BJ (cell line): ENCODE measurements at regions not wholly inside any gene's neighbourhood (a gene's known extent, or its start where the extent isn't known, plus 50 kb on each side); places are given as distances from the start of the nearest gene placed in this dataset.

Source experiments
- CTCF ChIA-PET: fragments of 350-600 bp; formaldehyde crosslinking; extraction: SDS; loops from one replicate; lab custom pipeline; 2021; ENCODE audit warnings: antibody characterized with exemption, inconsistent platforms; lab: Yijun Ruan, JAX
- POLR2A ChIA-PET: fragments of 300-600 bp; sonication (Branson Sonifier 250); formaldehyde crosslinking; extraction: SDS; loops from one replicate; lab custom pipeline; 2021; ENCODE audit warnings: antibody characterized with exemption; lab: Charles Lee
- DNase-seq: peaks from one replicate; pipeline ENCODE4 v3.0.0-alpha.2; 2011; ENCODE audit warnings: low read depth
- H3K27me3 ChIP-seq: 2 replicates; pipeline ENCODE4 v1.6.0; 2011; ENCODE audit warnings: low read length; ENCODE audit not compliant: control insufficient read depth, insufficient read depth
- H3K36me3 ChIP-seq: 2 replicates; pipeline ENCODE4 v1.5.1; 2011; ENCODE audit warnings: low read length; ENCODE audit not compliant: control insufficient read depth, insufficient read depth
- H3K4me3 ChIP-seq: 2 replicates; pipeline ENCODE4 v1.5.1; 2011; ENCODE audit warnings: low read depth, mild to moderate bottlenecking, control low read depth, low read length
- CTCF ChIP-seq: IDR thresholded peaks from 2 replicates; pipeline ENCODE4 v1.5.1; 2011; ENCODE audit warnings: low read depth, mild to moderate bottlenecking, control low read depth, inconsistent platforms, low read length, moderate library complexity; ENCODE audit not compliant: insufficient read depth

DNA sequence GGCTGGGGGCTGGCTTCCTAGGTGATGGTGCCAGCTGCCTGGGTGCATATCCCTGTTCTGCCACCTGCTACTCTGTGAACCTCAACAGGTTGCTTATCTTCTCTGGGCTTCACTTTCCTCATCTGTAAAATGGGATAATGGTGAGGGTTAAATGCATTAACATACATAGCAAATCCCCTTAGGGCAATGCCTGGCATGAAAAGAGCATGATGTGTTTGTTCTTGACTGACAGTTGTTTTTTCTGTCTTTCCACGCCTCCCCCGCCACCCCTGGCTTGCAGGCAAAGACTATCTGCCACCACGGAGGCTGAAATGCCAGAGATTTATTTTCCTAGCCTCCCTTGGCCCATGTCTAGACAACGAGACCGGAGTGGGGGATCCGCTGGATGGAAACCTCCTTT lies 280.5 kb downstream of the NSG2 start:
- no peak overlapping the region for H3K4me3 ChIP-seq
- ChIA-PET POLR2A (no interaction called here), CTCF (interaction anchor here (0.9 to 3.8 kb wide), 4 partner anchors 10 to 511 kb away, joined by 3 to 33 read pairs (median 4); partner anchors contain the start of gene NSG2)
- H3K36me3 ChIP-seq, result no peaks in the 10 kb centered on the region
- TF ChIP-seq CTCF, result no peak
- peaks cover 6% of the 10 kb centered on the region for H3K27me3 ChIP-seq
- DNase-seq, result no peak

DNA sequence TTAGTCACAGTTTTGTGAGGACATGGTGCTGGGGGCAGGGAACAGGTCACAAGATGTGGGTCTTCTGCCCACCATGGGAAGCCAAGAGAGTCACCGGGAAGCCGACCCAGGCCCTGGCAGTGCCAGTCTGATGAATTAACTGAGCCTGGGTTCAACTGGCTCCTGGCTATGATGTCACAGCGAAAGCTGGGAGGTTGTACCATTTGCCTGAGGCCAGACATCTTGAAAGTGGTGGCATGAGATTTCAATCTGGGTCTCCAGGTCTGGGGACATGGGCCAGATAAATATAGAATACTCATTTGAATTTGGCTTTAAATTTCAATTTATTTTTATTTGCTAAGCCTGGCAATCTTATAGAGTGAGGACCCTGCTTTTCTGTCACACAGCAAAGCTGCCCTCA lies 280.9 kb downstream of the NSG2 start:
- ChIA-PET POLR2A (no interaction called here), CTCF (interaction anchor here (0.6 to 3.8 kb wide), 6 partner anchors 10 to 466 kb away, joined by 3 to 33 read pairs (median 4); no protein-coding TSS in a partner anchor)
- Histone ChIP-seq H3K36me3 (no peaks in the 10 kb centered on the region), H3K4me3 (no peak overlapping the region), H3K27me3 (peaks cover 6% of the 10 kb centered on the region)
- TF ChIP-seq CTCF, result no peak
- DNase-seq, result no peak

DNA sequence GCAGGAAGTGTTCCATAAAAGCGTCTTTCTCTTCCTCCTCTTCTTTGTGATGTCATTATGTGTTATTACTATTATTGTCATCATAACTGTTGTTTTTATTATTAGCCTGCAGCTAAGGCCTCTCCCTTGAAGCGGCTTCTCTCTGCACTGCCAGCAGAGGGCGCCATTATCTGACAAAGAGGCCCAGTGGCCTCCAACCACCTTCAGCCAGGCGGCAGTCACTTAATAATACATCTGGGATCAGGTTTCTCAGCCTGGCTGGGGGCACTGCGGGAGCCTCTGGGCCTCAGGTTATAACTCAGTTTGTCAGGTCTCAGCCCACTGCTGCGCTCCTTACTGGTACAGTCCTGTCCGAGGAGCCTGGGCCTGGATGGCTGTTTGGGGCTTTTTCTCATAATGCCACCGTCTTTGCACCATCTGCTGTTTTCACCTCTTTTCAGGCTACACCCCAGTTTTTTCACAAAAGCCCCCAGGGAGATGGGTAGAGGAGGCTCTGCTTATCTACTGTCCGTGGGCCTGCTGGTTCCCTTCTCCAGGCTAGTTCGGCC lies 281.9 kb downstream of the NSG2 start:
- CTCF ChIA-PET, result interaction anchor here (0.6 to 3.8 kb wide), 9 partner anchors 11 to 609 kb away, joined by 3 to 33 read pairs (median 3); no protein-coding TSS in a partner anchor
- Histone ChIP-seq H3K36me3 (no peaks in the 10 kb centered on the region), H3K27me3 (peaks cover 4% of the 10 kb centered on the region), H3K4me3 (no peak overlapping the region)
- peak; percentile 85 for TF ChIP-seq CTCF
- POLR2A ChIA-PET, result no interaction called here
- DNase-seq, result no peak

- no peak for DNase-seq
- Histone ChIP-seq H3K27me3 (peaks cover 4% of the 10 kb centered on the region), H3K36me3 (no peaks in the 10 kb centered on the region), H3K4me3 (no peak overlapping the region)
- ChIA-PET CTCF (interaction anchor here (0.6 to 3.8 kb wide), 8 partner anchors 9 to 609 kb away, joined by 3 to 33 read pairs (median 4); no protein-coding TSS in a partner anchor), POLR2A (no interaction called here)
- no peak for TF ChIP-seq CTCF
These were observed 282.4 kb downstream of the NSG2 start for GRCh38 chr5:174327896-174328295.

DNA sequence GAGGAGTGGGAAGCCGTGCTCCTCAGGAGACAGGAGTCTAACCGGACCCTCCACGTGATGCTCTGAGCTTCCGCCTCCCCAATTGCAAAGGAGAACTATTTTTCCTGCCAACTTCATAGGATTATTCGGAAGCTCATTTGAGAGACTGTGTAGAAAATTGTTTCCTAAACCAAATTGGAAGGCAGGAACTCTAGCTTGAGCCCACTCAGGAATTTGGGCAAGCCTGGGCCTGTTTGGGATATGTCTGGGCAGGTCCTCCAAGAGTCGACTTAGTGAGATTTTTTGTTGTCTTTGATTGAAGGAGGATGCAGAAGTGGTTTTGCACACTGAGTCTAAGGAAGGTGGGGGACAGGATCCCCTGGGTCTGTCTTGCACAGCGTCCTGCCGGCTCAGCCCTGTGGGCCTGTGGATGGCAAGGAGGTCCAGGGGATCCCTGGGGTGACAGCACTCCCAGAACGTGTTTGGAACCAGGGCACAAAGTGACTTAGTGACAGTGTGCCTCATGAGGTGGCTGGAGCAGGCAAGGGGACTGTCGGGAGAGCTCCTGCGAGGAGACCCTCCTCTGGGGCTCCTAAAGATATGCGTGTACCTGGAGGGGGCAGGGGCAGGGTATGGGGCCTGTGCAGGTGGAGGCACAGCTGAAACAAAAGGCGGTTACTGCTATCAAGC lies 283.3 kb downstream of the NSG2 start:
- DNase-seq, result no peak
- CTCF ChIA-PET, result interaction anchor here (0.6 to 1.9 kb wide), 8 partner anchors 10 to 607 kb away, joined by 3 to 8 read pairs (median 4); no protein-coding TSS in a partner anchor
- no peak for TF ChIP-seq CTCF
- POLR2A ChIA-PET, result no interaction called here
- Histone ChIP-seq H3K27me3 (peaks cover 2% of the 10 kb centered on the region), H3K4me3 (no peak overlapping the region), H3K36me3 (no peaks in the 10 kb centered on the region)
